GM12873 (cell line): ENCODE measurements at regions not wholly inside any gene's neighbourhood (a gene's known extent, or its start where the extent isn't known, plus 50 kb on each side); places are given as distances from the start of the nearest gene placed in this dataset.

Source experiments
- CTCF ChIP-seq: IDR thresholded peaks from 2 replicates; pipeline ENCODE4 v1.5.1; 2012; ENCODE audit warnings: low read depth, mild to moderate bottlenecking, moderate library complexity, low read length, control low read depth; ENCODE audit not compliant: insufficient read depth; ENCODE audit errors: missing control alignments

GRCh38 chr13:86324191-86324590, 525.0 kb upstream of the SLITRK6 start:
- no peak for TF ChIP-seq CTCF

GRCh38 chr13:86355301-86355700, 556.1 kb upstream of the SLITRK6 start:
- TF ChIP-seq CTCF, result no peak

- no peak for TF ChIP-seq CTCF
Measured at GRCh38 chr13:86357106-86357505, 557.9 kb upstream of the SLITRK6 start.

DNA sequence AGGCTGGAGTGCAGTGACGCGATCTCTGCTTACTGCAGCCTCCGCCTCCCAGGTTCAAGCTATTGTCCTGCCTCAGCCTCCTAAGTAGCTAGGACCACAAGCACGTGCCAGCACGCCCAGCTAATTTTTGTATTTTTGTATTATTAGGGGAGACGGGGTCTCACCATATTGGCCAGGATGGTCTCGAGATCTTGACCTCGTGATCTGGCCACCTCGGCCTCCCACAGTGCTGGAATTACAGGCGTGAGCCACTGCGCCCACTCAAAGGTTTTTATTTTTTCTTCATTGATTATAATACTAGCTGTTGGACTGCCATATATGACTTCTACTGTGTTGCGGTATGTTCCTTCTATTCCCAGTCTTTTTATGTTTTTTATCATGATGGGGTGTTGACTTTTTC, 569.7 kb upstream of the SLITRK6 start:
- TF ChIP-seq CTCF, result no peak

DNA sequence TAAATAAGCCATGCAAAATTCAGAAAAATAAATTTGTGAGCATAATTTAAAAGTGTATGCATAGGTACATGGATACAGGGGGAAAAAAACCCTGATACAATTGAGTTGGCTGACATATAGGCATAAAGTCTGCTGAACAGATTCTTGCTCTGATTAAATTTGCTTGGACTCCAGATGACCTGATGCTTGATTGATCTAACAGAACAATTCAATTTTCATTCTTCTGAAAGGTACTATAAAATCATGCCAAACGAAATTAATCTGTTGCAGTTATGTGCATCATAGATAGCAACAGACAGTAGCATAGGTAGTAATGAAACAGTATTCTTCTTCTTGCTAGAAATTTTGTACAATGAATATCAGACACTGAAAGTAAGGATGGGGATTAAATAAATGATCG, 578.2 kb upstream of the SLITRK6 start:
- no peak for TF ChIP-seq CTCF

DNA sequence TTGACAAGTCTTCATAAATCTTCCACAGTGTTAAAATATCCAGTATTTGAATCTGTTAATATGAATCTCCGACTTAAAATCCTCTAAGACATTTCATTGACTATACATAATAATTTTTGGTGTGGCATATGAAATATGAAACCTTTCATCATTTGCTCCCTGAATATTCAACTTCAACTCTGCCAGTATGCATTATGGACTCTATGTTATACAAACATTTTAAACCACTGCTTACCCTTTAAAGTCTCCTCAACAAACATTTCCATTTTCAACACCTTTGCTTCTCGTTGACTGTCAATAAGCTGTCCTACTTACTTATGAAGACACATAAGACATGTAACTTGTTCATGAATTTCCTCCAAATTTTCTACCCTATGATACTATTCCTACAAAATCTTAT, 579.4 kb upstream of the SLITRK6 start:
- TF ChIP-seq CTCF, result no peak

DNA sequence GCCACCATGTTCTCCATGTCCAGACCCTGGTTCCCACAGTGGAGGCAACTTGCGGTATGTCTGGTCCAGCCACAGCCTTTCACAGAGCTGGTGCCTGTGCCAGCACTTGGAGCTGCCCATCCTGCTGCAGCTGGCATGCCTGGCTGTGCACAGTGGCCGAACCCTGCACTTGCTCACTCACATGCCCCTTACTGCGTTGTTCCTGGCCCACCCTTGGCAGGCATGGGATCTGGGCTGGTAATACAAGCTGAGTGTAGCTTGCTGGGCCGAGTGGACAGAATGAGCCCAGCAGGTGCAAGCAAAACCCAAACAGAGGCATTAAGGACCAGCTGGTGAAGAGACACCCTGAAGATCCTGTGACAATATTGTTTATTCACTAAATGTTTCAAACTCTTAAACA, 583.9 kb upstream of the SLITRK6 start:
- no peak for TF ChIP-seq CTCF

DNA sequence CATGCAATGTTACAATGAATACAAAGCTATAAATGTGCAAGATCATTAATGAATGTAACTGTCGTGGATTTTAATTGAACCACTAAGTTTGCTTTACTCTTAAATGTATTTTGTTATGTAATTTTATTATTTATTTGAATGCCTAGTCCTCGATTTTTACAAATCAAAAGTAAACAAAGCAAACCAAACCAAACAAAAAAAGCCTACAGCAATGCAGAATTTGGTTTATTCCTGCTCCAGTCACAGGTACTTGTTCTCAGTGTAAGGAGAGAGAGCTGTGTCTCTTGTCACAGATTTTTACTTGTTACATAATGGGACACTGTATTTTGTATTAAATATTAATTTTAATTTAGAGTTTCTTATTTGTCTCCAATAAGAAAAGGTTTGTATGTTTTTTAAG, 584.3 kb upstream of the SLITRK6 start:
- TF ChIP-seq CTCF, result no peak
